GM19468 (cell line): ENCODE measurements at regions not wholly inside any gene's neighbourhood (a gene's known extent, or its start where the extent isn't known, plus 50 kb on each side); places are given as distances from the start of the nearest gene placed in this dataset.

Source experiments
- ATAC-seq: cut with Tn5 transposase; IDR thresholded peaks from one replicate; pipeline ENCODE4 v1.9.1; 2021; ENCODE audit warnings: mild to moderate bottlenecking, moderate library complexity, moderate number of reproducible peaks; ENCODE audit not compliant: unreplicated experiment; ENCODE audit errors: extremely low read depth

- ATAC-seq = no peak
Measured at GRCh38 chr4:96162636-96163035, 322.7 kb downstream of the PDHA2 start.

GRCh38 chr4:96164814-96165351, 325.0 kb downstream of the PDHA2 start:
- ATAC-seq = no peak

- no peak for ATAC-seq
Measured at GRCh38 chr4:96166806-96167205, 326.9 kb downstream of the PDHA2 start.

- ATAC-seq = no peak
Measured at GRCh38 chr4:96170198-96170597, 330.3 kb downstream of the PDHA2 start.

- ATAC-seq = no peak
Measured at GRCh38 chr4:96173756-96174155, 333.9 kb downstream of the PDHA2 start.

GRCh38 chr4:96175871-96176270, 336.0 kb downstream of the PDHA2 start:
- no peak for ATAC-seq

- no peak for ATAC-seq
Measured at GRCh38 chr4:96183611-96184010, 343.7 kb downstream of the PDHA2 start.

- no peak for ATAC-seq
Measured at GRCh38 chr4:96186593-96186992, 346.7 kb downstream of the PDHA2 start.

GRCh38 chr4:96189761-96190160, 349.9 kb downstream of the PDHA2 start:
- ATAC-seq = no peak

GRCh38 chr4:96193061-96193460, 353.2 kb downstream of the PDHA2 start:
- no peak for ATAC-seq

GRCh38 chr4:96194993-96195392, 355.1 kb downstream of the PDHA2 start:
- no peak for ATAC-seq

GRCh38 chr4:96205143-96205936, 365.4 kb downstream of the PDHA2 start:
- ATAC-seq = no peak

- ATAC-seq = no peak
Measured at GRCh38 chr4:96227515-96227914, 387.6 kb downstream of the PDHA2 start.

GRCh38 chr4:96228463-96228862, 388.6 kb downstream of the PDHA2 start:
- no peak for ATAC-seq

- no peak for ATAC-seq
Measured at GRCh38 chr4:96240041-96240440, 400.1 kb downstream of the PDHA2 start.

- no peak for ATAC-seq
Measured at GRCh38 chr4:96241819-96242218, 401.9 kb downstream of the PDHA2 start.

GRCh38 chr4:96247096-96247495, 407.2 kb downstream of the PDHA2 start:
- no peak for ATAC-seq

- no peak for ATAC-seq
Measured at GRCh38 chr4:96248225-96248624, 408.3 kb downstream of the PDHA2 start.

GRCh38 chr4:96260064-96260682, 420.3 kb downstream of the PDHA2 start:
- no peak for ATAC-seq

- no peak for ATAC-seq
Measured at GRCh38 chr4:96262057-96262456, 422.2 kb downstream of the PDHA2 start.

GRCh38 chr4:96263291-96263690, 423.4 kb downstream of the PDHA2 start:
- ATAC-seq = no peak
